HG03520 (cell line): ENCODE measurements at regions not wholly inside any gene's neighbourhood (a gene's known extent, or its start where the extent isn't known, plus 50 kb on each side); places are given as distances from the start of the nearest gene placed in this dataset.

Experiments used
- ATAC-seq: cut with Tn5 transposase; IDR thresholded peaks from one replicate; pipeline ENCODE4 v1.9.1; 2021; ENCODE audit warnings: mild to moderate bottlenecking, moderate library complexity; ENCODE audit not compliant: unreplicated experiment

DNA sequence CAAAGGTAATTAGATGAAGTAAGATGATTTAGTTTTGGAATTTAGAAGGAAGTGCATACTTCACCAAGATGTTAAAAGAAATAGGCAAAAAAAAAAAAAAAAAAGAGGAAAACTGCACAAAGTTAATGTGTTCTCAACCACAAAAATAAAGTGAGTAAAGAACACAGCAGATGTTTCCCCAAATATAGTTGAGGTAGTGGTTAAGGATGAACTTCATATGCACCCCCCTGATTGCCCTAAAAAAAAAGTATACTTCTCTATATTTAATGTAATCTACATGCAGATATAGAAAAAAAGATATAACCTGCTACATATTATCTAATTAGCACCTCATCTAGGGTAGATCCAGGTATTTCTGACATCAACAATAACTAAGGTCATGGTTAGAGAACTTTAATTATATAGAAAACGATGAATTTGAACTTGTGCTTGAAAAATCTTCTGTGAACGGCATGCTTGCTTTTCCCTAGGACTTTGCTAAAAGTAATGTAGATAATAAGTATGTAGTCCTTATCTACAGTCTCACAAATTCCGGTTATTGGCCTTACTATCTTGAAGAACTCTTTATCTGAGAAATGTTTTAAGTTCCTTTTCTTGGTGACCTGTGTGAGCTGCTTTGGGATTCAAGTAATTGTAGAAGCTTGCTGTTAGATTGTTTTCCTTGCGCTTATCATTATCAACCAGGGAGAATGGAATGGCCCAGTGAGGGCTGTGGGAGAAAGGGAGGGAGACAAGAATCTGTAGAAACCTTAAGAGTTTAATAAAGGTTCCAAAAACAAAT lies 70.1 kb upstream of the LRRC7 start:
- no peak for ATAC-seq

DNA sequence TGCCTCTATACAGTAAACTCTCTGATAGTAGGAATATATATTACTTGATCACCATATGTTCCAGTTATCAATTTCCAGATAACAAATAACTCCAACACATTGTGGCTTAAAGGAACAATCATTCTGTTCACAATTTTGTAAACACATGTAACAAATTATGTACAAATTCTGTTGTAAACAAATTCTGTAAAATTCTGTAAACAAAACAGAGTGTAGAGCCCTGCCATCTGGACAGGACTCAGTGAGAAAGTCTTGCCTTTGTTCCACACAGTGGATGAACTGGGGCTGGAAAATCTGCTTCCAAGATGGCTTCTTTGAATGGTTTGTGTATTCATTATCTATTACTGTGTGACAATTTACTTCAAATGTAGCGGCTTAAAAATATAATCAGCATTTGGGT lies 69.0 kb upstream of the LRRC7 start:
- ATAC-seq, result no peak

DNA sequence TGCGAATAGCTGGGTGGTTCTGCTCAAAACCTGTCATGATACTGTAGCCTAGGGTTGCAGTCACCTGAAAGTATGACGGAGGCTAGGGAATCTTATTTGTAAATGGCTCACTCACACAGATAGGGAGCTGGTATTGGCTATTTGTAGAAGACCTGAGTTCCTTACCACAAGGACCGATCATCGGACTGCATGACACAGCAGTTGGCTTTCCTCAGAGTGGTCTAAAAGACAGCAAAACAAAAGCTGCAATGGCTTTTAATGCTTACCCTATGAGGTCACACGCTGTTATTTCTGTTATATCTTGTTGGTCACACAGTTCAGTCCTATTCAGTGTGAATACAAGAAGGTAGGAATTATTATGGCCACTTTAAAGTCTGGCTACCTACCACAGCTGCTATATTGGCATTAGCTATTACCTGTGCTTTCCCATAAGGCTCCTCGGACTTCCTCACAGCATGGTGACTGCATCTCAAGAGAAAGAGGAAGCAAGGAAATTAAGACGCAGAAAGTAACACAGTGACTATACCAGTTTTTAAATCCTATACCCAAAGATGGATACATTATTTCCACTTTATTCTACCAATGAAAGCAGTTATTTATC lies 68.4 kb upstream of the LRRC7 start:
- ATAC-seq, result no peak

DNA sequence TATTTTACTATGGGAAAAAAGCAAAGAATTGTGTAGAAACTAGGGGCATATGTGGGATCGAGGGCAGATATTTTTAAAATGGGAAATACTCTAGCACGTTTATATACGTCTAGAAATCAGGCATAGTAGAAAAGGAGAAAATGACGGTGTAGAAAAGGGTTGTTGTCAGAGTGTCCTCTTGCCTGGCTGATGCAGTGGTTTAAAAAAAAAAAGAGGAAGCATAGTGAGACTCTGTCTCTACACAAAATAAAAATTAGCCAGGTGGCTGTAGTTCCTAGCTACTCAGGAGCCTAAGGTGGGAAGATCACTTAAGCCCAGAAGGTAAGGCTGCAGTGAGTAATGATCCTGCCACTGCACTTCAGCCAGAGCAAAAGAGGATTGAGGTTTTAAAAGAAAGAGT lies 64.7 kb upstream of the LRRC7 start:
- no peak for ATAC-seq

DNA sequence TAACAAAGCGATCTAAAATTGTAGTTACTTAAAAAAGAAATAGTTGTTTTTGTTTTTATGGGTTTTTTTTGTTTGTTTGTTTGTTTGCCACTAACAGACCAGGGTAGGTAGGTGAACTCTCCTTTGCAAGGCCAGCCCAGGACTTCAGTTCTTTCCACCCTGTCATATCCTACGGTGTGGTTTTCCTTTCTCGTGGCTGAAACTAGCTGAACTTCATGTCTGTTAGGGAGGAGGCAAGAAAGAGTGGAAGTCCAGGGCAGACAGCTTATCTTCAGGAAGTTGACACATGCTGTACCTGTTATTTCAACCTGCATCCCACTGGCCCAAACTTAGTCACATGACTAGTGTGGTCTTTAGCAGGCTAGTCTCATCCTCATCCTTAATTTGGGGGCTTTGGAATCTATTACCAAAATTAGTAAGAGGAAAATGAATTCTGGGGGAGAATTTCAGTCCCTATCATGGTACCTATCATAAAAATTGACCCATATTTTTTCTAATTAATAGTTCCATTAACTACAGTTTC lies 62.9 kb upstream of the LRRC7 start:
- no peak for ATAC-seq

DNA sequence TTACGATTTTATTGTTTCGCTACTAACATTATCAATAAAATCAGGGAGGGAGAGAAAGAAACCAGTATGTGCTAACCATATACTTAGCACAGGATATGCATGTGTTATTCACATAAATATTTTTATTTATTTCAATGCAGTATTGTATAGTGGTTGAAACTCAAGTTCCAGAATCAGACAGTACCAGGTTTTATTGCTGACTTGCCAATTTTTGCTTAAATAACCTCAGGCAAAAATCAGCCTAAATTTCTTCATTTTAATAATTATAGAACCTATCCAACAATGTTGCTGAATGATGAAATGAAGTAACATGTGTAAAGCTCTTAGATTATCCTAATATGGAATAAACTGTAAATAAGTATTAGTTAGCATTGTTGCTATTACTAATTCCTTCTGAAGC lies 61.4 kb upstream of the LRRC7 start:
- no peak for ATAC-seq

DNA sequence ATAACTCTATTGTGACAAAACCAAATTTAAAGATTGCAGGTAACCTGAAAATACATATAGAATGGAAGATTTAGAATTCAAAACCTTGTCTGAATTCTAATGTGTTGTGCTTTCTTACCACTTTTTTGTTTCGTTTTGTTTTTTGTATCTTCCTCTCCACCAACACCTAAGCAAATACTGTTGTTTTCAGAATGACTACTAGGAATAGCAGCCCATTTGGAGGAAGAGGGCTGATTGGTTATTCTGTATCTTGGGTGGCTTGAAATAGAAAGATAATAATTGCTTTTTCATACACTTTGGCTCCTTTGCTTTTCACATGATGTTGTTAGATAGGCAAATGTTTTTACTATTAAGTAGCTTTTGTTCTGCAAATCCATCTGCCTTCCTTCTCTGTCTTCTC lies 61.0 kb upstream of the LRRC7 start:
- ATAC-seq, result no peak

DNA sequence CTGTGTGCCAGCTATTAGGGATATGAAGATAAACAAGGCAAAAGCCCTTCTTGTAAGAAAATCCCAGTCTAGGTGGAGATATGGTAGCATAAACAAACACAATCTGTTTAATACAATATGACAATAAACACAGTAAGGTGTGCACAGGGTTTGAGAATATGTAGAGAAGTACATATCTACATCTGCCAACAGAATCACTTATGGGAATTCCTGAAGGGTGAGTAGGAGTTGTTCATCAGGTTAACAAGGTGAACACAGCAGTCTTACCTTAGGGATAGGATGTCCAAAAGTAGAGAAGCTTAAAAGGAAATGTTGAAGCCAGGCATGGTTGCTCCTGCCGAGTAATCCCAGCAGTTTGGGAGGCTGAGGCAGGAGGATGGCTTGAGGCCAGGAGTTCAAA lies 57.7 kb upstream of the LRRC7 start:
- no peak for ATAC-seq

DNA sequence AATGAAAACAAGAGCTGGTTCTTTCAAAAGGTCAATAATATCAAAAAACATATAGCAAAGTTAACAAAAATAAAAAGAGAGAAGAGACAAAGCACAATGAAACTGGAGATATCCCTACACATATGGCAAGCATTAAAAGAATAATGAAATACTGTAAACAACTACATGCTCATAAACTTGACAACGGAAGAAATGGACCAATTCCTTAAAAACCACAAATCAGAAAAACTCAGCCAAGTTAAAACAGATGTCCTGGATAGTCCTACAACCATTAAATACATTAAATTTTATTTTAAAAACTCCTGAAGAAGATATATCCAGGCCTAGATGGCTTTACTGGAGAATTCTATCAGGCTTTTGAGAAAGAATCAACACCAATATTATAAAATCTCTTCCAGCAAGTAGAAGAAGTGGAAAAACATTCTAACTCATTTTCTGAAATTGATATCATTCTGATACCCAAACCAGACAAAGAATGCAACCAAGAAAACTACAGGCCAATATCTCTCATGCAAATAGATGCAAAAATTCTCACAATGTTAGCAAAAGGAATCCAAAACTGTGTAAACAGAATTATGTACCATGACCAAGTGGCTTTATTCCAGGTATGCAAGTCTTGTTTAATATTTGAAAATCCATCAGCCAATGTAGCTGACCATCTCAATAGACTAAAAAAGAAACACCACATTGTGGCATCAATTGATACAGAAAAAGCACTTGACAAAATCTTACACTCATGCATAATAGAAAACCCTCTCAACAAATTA lies 56.1 kb upstream of the LRRC7 start:
- no peak for ATAC-seq

DNA sequence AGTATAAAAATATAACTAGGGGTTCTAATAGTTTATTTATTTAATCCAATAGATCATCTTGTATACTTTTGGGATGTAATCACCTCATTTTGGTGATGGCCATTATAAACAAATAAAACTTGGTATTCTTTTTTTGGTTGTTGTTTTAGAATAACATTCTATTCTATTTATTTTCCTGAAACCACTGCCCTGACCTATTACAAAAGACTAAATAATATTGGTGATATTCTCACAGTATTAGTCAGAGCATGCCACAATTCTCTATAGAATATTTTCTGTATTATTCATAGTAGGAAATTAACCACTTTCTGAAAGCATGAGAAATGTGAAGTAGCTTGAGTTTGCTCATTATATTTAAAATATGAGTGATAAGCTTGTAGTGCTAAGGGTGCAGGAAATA lies 54.1 kb upstream of the LRRC7 start:
- ATAC-seq, result no peak
